ENCODE measurements at regions not wholly inside any gene's neighbourhood (a gene's known extent, or its start where the extent isn't known, plus 50 kb on each side); places are given as distances from the start of the nearest gene placed in this dataset.
"Not testable (repeated sequence)": the region's sequence is repeated elsewhere in the genome, so short reads cannot be mapped to it uniquely, and the experiment has no call there.

DNA sequence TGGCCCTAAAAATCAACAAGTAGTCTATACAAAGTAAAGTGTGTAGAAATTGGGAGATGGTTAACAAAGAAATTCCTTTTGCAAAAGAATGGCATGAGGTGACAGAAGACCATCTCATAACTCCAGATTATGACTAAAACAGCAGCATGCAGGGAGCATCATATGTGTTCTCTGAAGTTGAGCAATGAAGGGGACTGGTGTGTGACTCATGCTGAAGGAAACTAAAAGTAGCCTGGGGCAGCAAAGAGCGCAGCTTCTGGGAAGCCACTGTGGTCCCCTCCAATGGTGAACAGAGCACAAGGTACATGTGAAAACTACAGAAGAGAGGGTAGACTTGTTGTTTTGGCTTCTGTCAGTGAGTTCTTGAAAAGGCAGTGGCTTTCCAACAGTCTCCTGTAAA, 133.4 kb downstream of the MACC1 start:
- no peak for DNase-seq (ENCODE audit: low read depth in 2 of 2)

DNA sequence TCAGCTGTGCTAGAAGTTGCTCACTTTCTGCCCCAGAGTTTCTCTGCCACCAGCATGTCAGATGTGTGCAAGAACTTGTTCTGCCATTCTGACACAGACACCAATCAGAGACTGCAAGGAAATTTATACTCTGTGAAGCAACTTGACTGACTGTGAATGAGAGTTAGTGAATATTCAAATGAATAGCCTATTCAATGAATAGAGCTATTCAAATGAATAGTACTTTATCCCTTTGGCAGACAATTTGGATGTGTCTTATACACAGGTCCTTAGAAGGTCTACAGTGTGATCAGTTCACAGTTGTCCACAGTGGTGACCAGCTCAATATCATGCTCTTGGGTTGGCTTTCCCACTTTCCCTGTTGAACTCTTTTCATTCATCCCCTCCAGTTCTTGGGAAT, 138.1 kb downstream of the MACC1 start:
- no peak for DNase-seq (ENCODE audit: low read depth in 2 of 2)

DNA sequence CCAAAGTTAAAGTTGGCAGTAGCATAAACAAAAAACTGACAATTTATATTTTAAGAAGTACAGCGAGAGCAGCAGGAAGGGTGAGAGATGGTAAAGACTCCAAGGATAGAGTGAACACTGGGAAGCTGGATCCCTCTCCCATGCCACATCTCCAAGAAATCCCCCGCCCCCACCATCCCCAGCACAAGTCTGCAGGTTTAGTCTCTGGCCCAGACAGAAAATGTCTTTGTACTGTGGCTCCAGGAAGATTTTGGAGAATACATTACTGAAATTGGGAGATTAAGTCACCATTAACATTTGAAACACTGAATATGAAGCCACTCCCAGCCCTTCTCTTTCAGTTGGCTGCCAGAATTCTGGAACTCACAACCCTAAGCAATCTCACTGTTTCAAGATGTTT, 140.3 kb downstream of the MACC1 start:
- DNase-seq (ENCODE audit: low read depth in 2 of 2), result no peak

DNA sequence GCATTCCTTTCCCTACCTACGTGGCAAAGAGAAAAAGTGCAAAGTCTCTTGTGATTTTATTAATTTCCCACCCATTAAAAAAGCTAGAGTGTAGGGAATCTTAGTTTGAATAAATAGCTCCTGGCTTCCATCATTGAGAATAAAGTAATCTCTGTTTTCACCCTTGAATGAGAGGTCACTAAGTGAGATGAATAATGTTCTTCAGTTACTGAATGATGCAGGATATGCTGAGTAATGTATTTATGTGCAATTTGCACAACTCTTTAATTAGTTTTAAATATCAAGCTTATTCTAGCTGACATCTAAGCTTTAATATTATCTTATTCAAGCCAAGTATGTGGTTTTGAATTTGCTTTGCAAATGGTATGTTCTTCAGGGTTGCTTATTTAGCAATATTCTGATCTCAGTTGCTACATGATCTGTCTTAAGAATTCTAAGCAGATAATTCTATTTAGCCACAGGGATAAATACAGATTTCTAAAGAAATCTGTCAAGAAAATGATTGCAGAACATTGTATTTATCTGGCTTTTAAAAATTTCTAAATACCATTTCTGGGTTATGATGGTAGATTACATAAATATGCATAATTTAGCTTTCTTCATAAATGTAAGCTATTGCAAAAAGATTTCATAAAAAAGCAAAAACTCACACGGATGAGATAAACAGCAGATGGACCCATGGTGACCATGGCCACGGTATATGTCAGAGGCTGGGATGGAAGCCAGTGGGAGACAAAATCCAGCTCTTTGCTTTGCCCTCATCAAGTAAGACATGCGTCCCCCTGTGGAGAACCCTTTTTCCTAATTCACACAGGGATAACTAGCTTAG, 141.0 kb downstream of the MACC1 start:
- DNase-seq (ENCODE audit: low read depth in 2 of 2), result no peak

DNA sequence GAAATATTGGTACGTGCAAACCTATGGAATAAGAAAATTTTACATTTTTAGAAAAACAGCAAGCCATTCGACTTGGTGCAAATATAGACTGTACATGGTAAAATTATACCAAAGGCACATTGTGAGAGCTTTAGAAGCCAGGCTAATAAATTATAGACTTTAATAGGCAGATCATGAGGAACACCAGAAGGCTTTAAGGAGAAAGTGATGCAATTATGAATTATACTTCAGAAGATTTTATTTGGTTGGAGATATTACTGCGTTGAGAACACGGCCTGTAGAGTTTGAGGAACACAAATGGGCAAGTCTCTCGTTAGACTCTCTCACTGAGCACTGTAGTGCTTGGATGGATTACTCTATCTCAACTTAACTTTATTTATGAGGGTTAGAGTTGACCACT, 141.7 kb downstream of the MACC1 start:
- no peak for DNase-seq (ENCODE audit: low read depth in 2 of 2)

DNA sequence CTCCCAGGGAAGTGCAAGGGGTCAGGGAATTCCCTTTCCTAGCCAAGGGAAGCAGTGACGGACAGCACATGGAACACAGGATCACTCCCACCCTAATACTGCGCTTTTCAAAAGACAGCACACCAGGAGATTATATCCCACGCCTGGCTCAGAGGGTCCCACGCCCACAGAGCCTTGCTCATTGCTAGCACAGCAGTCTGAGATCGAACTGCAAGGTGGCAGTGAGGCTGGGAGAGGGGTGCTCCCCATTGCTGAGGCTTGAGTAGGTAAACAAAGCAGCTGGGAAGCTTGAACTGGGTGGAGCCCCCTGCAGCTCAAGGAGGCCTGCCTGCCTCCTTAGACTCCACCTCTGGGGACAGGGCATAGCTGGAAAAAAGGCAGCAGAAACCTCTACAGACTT, 149.2 kb downstream of the MACC1 start:
- not testable (repeated sequence) for DNase-seq (ENCODE audit: low read depth in 2 of 2)

DNA sequence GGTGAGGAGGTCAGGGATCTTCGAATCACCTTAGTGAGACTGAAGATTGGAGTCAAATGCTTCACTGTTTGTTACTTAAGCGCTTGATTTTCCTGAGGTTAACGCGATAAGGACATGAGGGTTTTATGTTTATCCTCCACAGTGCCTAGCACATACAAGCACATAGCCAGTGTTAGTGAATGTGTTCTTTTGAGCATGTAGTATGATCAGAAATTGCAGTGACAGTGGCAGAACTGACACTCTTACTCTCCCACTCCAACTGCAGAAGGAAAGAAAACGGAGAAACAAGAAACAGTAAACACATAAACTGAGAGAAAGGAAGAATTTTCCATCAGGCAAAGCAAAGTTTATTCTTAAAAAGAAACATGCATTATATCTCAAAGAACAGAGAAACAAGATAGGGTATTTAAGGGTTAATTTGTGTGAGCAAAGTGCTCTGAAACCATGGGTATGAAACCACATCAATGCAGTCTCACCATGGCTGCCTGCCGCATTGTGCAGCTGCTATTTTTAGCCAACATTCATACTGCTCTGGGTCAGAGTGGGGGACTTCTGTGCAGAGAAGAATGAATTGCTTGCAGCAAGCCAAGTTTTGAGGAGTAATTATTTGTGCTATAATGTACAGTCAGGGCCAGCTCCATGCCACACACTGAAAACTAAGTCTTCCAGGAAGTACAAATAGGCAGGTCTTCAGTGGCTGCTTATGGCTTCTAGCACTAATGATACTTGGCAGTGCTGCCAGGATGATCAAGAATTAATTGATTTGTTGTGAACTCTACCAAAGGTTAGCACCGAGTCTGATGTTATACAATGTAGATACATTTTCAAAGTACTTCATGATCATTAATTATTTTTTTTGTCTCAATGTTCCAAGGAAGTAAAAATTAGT, 152.0 kb downstream of the MACC1 start:
- DNase-seq (ENCODE audit: low read depth in 2 of 2), result peak; percentile 49 to 53

DNA sequence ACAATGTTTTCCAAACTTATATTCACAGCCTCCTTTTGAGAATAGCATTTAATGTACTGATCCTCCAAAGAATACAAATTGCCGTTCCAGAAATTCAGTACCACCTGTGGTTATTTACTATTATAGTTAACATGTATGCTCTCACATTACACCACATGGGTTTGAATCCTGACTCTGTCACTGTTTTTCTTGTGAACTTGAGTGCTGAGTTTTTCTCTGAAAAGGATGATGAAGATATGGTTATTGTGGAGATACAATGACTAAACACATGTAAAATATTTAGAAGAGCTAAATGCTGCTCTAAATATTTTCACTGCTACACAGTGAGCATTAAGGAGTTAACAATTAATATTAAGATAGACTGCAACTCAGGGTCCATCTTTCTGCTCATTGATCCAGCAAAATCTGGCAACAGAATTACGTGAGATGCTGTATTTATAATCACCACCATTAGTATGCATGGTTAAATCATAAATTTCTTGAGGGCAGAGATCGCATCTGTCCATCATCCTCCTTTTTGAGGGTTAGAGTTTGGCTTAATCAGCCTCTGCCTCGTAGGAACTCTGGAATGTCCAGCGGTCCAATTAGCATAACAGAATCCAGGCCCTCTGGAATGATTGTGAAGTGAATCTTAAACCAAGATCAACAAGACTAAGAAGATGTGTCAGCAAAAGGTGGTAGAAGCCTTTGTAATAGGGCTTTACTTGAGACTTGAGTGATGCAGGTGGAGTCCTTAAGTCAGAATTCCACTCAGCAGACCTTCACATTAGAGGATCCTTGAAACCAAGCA, 152.8 kb downstream of the MACC1 start:
- DNase-seq (ENCODE audit: low read depth in 2 of 2), result no peak

DNA sequence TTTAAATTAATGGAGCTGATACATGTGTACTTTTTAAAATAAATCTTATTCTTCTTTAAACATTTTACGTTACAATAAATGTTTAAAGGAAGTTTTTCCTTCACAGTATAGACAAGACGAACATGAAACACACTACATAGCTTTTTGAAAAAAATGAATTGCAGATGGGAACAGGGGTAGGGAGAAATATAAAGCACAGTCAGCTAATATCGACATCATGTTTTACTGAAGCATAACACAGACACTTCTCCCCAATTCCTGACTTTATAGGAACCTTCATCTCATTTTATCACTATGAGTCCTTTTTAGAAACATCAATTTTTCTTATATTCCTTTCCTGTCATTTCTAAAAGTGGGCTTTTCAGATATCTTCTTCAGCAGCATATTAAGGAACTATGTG, 153.5 kb downstream of the MACC1 start:
- no peak for DNase-seq (ENCODE audit: low read depth in 2 of 2)

DNA sequence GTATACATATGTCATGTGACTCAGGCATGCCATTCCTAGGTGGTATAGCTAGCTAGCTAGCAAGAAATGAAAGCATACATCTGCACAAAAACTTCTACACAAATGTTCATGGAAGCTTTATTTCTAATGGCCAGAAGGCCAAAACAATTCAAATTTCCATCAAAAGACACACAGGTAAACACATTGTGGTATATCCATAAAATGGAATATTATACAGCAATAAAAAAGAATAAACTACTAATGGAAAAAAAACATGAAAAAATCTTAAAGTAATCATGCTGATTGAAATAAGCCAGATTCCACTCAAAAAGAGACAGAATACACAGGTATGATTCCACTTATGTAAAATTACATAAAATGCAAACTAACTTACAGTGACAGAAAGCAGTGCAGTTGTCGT, 154.3 kb downstream of the MACC1 start:
- DNase-seq (ENCODE audit: low read depth in 2 of 2), result no peak

DNA sequence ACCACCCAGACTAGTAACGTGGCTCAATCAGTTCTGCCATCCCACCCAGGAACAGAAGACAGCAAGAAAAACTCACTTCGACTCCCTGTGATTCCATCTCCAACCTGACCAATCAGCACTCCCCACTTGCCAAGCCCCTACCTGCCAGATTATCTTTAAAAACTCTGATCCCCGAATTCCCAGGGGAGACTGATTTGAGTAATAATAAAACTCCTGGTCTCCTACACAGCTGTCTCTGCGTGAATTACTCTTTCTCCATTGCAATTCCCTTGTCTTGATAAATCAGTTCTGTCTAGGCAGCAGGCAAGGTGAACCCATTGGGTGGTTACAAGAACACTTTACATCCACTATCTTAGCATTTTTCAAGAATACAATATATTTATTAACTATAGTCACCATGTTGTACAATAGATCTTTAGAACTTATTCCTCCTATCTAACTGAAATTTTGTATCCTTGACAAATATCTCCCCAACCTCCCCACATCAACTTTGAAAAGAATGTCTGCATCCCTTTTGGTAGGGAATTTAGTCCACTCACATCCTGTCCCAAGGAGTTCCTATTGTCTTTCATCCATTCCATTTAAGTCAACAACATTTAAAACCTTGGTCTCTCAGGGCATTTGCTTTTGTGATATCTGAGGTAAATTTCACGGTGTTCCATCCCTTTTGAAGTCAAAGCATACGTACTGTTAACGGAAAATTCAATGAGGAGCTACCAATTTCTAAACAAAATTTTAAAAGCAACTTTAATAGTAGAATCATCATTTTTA, 163.7 kb downstream of the MACC1 start:
- DNase-seq (ENCODE audit: low read depth in 2 of 2), result no peak

DNA sequence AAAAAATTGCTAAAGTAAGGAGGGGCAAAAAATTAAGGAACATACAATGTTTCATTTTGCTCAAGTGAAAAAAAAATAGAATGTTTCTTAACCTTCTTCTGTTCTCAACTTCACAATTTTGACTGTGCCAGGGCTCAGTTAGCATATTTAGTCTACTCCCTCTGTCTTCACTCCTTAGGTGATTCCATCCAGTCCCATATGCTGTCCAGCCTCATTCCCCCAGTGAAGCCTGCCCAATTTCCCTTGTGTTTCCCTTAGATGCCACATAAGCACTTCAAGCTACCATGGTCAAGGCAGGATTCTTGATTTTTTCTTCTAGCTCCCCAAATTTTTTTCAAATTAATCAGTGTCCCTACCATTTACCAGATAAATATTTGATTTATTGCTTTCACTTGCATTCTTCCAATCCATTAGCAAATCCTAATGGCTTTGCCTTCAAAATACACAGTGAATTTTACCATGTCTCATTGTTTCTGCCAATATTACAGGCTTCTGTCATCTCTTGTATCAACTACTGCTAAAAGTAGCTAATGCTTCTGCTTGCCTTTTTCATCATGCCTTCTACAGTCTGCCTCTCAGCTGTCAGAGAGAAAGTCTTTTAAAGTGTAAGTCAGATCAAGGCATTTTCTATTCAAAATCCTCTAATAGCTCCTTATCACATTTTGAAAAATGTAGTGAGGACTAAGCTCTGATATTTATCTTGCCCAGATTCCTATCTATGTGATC, 166.8 kb downstream of the MACC1 start:
- DNase-seq (ENCODE audit: low read depth in 2 of 2), result no peak

DNA sequence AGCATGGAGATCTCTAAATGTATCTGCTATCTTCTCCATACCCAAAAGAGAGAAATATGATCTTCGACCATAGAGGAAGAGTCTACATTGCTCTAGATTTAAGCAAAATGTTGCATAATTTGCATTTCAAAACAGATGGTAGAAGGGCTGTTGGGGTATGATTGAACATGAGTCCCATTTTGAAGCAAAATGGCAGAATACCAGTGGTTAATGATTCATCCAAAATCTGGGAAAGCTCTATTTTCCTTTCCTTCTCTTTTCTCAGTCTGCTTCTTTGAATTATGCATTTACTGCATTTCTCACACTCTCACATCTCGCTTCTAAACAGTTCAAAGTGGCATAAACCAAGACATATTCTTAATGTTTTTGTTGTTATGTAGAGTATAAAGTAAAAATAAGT, 178.5 kb downstream of the MACC1 start:
- no peak for DNase-seq (ENCODE audit: low read depth in 2 of 2)

DNA sequence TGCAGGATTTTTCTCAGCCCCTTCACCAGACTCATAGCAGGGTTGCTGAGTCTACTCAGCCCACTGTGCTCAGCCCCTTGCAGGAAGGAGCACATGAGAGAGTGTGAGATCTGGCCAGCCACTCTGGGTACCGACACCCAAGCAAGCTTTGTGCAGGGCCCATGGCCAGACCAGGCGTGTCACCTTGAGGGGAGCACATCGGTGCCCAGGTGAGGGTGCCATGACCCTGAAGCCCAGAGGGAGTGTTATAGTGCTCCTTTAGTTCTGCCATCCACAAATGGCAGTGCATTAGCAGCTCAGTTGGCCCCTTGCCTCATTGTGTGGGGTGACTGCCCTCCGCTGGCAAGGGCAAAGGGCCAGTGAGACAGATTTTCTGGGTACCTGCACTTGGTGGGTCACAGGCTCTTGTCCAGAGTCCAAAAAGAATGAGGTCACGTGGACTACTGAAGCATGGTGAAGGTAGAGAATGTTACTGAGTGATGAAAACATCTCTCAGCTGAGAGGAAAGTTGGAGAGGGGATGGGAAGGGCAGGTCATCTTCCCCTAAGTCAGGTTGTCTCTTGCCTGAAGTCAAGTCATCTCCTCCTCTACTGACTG, 181.8 kb downstream of the MACC1 start:
- DNase-seq (ENCODE audit: low read depth in 2 of 2), result no peak

DNA sequence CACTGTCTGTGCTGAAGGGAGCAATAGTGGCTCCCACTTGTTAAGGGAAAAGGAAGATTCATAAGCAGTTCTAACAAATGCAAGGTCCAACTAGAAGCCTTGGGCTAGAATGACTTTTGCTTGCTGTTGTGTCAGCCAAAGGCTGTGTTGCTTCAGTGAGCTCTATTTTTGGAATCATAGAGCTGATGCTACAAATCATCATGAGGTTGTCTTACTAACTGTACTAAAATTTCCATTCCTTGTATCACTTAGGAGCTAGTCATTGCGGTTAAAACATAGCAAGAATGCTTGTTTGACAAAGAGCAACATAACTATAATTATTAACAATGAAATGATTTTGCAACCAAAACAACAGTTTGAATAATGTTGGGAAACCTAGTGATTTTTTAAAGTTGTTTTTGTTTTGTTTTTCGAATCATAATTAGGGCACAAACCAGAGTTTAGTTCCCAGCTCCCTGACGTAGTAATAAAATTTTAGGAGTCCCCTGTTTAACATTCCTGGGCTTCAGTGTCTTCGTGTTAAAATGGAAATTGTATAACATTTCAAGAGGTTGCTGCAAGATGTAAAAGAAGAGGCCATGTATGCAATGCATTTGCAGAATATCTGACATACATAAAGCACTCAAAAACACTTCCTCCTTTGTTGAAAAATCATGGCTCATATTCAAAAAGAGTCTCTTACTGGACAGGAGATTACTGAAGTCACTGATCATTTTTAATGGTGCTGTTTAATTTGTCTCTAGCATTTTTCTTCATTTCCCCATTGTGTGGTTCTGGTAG, 183.4 kb downstream of the MACC1 start:
- peak; percentile 80 to 82 for DNase-seq (ENCODE audit: low read depth in 2 of 2)

DNA sequence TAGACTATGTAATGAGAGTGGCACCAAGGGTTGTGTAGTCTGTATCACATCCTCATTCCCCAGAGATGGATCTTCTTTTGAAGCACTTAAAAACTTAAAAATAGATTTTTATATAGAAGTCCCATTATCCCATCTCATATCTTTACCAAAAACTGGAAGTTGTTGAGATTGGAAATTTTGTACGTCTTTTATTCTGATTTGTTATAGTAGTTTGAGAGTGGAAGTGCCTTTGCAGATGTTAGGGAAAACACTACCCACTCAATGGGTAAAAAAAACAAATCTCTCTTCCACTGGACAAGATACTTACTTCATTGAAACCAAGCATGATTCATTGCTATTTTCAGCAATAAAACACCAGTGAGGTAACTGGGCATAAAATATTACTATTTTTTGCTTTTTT, 184.4 kb downstream of the MACC1 start:
- DNase-seq (ENCODE audit: low read depth in 2 of 2), result no peak

DNA sequence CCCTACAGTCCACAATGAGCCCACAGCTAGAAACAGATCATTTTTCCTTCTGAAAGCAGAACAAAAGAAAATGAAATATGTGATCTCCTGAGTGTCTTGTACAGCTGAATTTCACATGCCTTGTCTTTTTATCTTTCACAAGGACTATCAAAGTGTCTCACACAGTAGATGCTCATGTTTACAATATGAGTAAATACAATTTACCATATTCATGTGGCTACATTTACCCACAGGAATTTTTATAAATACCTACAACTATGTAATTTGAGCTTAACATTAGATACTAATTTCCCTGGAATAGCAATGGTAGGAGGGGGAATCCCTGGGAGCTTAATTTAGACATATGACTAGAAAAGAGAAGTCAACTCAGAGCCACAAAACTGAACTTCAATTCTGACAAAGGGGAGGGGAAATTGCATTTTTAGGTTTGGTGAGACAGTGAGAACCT, 186.2 kb downstream of the MACC1 start:
- DNase-seq (ENCODE audit: low read depth in 2 of 2), result peak; percentile 51 to 52

DNA sequence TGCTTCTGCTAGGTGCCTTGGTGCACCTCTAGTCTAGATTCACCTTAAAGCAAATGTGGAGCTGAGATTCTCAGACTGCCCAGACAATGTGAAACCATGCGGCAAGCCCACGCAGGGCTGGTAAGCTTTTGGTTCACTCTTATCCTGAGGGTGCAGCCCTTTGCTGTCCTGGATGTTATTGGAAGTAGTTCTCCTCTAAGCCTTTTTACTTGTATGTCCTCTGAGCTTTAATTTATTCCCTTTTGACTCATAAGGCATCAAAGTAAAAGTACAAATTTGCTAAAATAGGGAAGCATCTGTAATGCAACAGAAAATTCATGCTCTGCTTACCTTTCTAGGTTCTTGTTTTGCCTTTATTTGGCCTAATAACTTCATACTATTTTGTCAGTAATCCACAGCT, 186.8 kb downstream of the MACC1 start:
- no peak for DNase-seq (ENCODE audit: low read depth in 2 of 2)

DNA sequence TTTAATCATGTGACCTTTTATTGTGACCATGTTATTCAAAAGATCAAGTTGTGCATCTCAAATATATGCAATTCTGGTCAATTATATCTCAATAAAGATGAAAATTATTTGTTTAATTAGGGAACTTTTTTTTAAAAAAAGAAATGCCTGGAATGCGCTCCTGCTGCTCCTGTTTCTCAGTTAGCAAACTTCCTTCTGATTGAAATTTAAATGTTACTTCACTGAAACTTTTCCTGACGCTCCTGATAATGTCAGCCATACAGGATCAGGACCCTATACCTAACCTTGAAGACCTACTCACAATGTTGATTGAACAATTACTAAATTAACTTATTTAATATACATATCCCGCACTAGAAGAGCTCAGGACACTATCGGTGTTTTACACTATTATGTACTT, 190.4 kb downstream of the MACC1 start:
- DNase-seq (ENCODE audit: low read depth in 2 of 2), result no peak
